HG02870 (cell line): ENCODE measurements at regions not wholly inside any gene's neighbourhood (a gene's known extent, or its start where the extent isn't known, plus 50 kb on each side); places are given as distances from the start of the nearest gene placed in this dataset.
"Not testable (repeated sequence)": the region's sequence is repeated elsewhere in the genome, so short reads cannot be mapped to it uniquely, and the experiment has no call there.

Source experiments
- ATAC-seq: cut with Tn5 transposase; IDR thresholded peaks from one replicate; pipeline ENCODE4 v1.9.1; 2021; ENCODE audit warnings: mild to moderate bottlenecking, moderate library complexity; ENCODE audit not compliant: unreplicated experiment

DNA sequence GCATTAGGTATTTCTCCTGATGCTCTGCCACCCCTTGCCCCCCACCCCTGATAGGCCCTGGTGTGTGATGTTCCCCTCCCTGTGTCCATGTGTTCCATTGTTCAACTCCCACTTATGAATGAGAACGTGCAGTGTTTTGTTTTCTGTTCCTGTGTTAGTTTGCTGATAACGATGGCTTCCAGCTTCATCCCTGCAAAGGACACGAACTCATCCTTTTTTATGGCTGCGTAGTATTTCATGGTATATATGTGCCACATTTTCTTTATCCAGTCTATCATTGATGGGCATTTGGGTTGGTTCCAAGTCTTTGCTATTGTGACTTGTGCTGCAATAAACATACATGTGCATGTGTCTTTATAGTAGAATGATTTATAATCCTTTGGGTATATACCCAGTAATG, 109.7 kb upstream of the PITX1 start:
- not testable (repeated sequence) for ATAC-seq

DNA sequence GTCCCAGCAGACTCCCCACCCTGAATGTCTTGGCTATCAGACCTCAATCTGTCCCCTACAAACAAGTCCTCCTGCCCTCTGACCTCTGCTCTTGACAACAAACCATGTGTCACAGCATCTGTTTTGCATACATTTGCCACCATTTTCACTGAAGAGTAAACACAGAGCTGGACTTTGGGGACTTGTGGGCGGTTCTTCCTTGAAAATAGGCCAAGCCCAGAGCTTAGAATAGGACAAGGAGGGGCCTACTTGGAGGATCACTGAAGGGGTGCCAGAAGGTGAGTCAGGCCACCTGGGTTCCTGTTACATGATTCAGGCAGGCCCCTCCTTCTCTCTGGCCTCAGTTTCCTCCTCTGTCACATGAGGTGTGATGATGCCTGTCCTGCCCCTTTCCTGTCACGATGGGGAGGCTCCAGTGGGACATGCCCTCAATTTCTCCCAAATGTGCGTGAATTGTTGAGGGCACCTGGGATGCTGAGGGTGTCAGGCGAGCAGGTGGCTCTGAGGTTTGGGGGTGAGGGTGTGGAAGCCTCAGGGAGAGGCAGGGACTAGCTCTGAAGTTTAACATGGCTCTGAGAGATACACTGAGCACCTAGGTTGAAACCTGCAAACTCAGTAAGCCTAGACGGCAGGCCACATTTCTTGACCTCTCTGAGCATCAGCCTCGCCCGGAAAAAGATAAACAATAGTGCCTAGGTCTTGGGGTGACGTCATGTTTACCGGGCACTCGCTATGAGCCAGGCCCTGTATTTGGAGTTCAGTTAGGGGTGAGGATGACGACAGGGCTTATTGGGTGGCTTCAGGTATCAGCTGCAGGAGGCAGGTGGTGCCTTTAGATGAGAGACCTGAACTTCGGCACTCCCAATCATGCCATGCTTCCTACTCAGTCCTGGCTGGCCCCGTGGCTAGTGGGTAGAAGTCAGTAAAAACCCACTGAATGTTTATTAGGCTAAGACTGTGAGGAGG, 107.6 kb upstream of the PITX1 start:
- no peak for ATAC-seq

DNA sequence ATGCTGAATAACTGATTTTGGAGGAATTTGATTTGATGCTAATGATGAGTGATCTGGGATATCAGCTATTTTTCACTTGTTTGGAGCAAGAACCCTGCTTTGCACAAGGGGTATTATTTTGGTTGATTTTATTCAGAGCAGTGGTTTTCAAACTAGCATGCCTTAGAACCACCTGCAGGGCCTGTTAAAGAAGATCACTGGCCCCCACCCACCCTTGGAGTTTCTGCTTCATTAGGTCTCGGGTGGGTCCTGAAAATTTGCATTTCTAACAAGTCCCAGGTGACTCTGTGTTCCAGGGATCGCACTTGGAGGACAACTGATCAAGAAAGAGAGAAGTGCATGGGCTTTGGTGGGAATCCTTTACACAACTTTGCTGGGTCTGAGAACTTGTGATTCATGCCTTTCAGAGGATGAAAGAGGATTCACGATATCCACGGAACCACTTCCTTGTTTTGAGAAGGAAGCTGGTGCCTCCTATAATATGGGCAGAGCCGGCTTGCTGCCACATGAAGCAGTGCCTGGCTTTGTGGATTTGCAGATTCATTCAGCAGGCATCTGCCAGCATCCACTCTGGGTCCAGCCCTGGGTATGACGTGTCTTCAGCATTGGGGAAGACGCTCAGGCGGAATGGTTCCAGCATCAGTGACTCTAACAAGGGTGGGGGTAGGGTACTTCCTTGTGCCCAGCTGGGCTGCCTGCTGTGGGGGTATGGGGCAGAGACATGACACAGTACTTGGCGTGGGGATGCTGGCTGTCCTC, 106.6 kb upstream of the PITX1 start:
- no peak for ATAC-seq

DNA sequence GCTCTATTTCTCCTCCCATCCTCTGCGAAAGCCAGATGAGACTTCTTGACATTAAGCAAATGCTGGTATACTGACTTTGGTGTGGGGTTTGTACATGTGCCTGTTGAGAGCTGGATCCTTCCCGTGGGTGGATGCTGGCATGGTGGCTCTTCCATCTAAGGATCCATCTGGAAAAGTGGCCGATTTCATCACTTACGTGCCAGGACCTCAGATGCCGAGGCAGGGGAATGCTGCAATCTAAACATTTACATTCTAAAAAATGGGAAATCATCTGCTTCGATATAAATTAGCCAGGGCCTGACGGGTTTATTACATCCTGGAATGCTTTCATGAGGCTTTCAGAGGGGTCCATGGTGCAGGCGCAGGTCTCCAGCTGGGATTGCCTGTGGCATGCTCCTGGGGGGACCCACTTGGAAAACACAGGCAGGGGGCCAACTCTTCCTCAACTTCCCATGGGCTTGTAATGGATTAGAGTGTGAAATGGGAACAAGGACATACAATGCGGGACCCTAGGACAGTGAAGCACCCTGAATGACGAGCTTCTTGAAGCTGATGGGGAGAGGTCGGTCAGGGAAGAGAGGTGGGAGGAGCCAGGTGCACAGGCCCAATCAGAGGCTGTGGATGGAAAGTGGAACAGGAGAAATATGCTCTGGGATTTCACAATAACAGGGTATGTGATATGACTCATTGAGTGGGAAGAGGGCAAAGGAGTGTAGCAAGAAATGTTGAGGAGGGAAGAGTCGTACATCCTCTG, 105.5 kb upstream of the PITX1 start:
- no peak for ATAC-seq

DNA sequence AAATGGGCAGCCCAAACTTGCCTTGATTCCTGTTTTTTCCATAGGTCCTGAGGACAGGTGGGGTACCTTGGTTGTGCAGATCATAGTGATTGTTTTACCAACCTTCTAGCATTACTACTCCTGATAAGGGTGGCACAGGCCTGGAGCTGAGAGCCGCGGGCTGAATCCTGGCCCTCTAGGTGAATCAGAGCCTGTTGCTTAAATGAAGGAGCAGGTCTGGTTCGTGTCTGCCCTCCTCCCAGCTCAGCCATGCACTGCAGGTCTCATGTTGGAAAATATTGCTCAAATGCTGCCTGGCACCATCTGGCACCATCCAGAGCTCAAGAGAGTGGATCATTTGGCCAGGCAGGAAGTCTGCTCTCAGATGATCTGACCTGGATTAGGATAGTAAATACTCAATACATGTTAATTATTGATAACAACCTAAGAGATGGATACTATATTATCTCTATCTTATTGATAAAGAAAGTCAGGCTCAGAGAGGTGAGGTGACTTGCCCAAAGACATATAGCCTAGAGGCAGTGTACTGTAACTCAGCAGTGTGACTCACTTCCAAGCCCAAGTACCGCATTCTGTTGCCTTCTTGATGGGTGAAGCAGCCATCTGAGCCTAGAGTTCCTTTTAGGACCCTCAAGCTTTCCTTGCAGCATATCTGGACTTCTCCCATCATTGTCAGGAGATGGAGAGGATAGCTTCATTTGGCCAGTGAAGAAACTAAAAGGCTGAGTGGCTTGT, 104.3 kb upstream of the PITX1 start:
- ATAC-seq = no peak

DNA sequence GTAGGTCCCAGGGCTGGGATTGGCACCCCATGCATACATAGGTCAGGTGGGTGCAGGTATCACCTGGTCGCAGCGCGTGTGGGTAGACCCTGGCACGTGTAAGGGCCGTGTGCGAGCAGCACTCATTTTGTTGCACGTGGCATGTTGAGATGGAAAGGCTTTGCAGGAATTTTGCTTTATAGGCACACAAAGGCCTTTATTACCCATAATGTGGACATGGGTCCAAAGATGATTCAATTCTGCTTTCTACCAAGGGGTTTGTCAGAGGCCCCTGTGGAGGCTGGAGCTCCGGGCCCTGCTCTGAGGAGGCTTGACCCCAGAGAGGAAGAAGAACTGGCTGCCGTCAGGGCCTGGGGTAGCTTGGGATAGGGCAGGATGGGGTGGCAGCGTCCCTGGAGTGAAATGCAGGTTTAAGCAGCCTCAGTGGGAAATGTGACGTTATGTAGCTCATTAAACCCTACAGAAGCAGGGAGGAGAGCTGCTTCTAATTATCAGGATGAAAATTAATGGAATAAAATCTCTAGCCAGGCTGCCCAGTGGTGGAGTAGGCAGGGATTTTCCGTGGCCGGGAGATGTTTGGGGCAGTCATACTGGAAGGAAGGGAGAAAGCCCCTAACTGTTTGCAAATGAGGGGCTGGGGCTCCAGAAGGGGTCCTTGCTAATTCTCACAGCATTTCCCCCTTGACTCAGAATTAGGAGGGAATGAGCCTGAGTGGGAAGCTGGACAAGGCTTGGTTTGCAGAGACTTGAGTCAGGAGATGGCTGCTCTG, 103.3 kb upstream of the PITX1 start:
- no peak for ATAC-seq

DNA sequence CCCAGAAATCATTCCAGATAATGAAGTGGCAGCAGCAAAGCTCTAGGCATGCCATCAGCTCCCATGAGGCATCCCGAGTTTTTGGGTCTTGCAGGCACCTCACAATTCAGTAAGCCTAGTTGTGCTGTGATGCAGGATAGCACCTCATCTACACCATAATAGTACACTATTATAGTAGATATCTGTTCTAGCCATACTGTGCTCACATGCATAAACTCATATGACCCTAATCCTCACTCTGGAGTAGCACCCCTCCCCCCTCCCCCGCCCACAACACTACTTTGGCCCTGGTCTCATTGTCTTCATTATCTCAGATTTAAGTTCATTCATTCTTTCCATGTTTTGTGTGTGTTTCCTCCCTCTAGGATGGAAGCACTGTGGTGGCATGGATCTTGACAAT, 102.5 kb upstream of the PITX1 start:
- ATAC-seq = no peak

DNA sequence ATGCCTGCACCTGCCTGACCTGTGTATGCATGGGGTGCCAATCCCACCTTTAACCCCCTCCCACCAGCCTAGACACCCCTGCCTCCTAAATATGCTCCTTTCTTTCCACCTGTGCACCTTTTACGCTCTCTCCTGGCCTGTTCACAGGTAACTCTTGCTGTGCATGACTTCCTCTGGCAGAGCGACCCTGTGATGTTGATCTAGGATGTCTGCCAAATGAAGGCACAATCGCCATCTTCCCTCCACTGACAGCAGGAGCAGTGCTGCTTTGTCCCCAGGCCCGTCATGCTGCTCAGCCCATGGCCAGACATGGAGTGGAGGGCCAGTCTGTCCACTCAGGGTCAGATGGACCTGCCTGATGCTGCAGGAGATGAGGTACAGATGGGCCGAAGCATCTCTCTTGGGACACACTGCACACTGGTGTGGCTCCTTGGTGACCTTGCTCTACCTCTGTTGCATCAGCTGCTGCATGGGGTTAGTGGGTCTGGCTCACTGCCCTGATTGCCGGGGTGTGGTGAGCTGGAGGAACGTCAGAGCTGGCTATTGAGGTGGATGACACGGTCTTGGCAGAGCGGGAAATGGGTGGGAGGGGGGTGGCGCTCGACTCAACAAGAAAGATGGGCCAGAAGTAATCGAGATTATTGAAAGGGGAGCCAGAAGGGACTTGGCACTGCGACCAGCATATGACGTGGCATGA, 101.7 kb upstream of the PITX1 start:
- ATAC-seq = no peak

DNA sequence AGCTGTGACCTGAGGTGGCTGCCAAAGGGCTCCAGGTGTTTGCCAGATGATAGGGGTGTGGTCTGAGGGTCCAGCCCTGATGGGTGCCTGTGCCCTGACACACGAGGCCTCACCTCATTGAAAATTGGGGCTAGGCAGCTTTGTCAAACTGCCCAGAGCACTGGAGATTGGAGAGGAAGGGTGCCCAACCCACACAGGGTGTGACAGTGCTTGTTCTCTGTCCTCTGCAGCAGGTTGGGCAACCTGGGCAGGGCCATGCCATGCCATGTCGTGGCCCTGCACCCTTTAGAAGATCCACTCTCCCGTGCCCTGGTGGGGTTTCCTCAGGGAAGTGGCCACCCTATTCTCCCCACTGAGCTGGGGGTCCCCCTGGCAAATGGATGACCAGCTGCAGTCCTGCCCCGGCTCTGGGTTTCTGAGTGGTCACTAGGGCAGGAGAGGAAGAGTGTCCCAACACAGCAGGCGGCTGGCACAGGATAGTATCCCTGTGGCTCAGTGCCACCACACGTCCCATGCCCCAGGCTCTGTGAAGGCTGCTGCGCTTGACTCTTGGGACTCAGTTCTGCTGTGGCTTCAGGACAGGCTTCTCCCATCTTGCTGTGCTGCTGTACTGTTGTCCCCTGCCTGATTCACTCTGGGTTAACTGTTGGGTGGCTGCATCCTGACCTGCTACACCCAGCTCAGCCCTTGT, 100.8 kb upstream of the PITX1 start:
- no peak for ATAC-seq

DNA sequence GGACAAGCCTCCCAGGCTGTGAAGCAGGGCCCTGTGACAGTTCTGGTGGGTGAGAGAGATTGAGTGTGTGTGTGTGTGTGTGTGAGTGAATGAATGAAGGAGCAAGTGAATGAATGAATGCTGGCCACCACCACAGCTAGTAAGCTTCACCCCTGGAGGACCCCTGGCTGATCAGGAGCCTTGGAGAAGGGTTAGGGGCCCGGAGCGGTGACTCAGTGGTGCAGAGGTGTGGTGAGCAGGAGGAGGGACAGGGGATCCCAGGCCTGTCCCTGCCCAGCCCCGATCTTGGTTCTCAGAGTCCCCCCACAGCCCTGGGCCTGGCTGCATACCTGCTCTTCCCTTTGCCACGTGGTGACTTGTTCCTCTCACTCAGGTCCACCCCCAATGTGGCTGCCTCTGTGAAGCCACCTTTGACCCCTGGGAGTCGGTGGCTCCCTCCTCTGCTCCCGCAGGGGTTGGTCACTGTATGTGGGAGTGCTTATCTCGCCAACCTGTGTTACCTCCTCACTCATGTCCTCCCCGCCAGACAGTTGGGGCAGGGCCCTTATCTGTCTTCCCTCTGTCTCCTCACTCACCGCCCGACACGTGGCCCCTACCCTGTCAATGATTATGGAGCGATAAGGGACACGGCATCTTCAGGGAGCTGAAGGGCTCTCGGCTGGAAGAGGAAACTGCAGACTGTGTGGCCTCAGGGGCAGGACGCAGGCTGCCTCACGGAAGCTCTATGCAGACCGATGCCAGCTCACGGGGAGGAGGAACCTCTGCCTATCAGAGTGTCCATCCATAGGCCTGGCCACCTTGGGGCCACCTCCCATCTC, 99.9 kb upstream of the PITX1 start:
- no peak for ATAC-seq

DNA sequence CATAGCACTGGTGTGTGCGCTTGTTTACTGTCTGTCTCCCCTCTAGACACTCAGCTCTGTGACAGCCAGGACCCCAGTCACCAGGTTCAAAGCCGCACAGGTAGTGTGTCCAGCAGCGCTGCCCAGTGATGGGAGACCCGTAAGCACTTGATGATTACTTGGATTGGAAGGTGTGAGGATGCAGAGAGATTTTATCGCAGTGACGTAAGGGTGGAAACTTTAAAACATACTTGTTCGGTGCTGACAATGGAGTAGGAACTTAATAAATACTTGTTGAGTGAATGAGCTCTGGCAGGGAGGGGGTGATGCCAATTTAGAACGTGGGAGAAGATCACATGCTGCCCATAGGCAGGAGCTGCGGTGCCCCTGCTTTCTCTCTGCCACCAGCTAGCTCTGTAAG, 99.2 kb upstream of the PITX1 start:
- no peak for ATAC-seq

DNA sequence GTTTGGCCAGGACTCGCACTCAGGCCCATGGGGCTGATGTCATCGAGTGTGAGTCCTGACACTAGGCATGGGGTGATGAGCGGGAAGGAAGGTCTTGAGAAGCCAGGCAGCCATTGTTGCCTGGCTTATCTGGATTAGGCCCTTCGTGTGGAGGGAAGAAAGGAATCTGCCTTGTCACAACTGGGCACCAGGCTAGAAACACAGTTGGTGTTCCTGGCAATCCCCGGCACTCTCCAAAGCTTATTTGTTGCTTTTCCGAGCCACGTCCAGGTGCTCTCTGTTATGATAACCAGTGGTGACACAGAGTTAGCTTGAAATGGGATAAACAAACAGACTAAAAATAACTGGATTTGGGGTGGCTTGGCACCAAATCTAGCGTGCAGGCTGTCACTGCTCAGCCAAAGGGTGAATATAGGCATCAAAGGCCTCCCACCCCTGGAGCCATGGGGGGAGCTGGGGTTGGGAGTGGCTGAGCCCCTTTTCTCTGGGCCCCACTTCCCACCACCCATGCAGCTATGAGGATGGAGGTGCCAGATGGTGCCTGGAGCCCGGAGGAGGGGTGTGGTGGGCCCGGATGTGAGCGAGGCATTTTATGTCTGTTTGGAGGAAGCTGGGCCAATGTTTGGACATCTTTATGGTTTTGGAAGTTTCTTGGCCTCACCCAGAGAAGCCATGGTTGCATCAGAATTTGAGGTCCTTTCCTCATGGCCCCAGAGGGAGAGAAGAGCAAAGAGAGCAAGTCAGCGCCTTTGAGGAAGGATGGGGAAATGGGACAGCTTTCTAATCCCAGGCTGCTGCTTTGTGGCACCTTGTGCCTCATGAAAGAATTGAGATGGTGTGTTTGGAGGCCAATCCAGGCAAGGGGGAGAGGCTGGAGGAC, 98.0 kb upstream of the PITX1 start:
- no peak for ATAC-seq

DNA sequence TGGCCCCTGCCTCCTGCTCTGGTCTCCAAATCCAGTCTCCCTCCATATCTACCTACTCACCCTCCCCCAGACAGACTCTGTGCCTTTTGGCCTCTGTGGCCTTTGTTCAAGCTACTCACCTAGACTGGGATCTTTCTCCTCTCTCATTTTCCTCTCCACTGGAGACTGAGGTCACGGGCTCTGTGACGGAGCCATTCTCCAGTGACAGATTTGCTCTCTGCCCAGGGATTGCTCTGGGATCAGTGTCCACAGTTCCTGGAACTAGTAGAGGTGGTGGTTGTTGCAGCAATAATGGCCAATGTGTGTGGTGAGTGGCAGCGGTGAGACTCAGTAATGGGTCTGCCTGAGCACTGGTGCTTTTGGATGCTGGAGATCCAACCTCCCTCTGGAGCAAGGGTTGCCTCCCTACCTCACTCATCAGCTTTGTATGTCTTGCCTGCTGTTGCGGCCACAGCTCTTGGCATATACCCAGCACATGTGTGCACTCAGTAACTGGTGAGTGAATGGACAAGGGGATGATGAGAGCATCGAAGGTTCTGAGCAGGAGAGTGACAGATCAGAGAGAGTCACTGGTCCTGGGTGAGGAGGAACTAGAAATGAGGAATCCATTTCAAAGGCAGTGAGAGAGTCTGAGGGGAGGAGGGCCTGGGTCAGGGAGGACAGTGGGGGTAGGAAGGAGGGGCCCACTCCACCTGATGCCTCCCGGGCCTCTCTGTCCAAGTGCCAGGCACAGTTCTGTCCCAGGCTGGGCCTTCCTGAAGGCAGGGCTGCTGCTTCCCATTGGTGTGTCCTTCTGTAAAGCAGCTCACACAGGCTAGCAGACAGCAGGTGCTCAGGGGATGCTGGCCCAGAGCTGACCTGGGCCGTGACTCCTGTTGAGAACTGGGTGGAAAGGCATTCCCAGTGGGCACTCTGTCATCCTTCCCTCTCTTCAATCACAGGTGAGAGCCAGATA, 96.5 kb upstream of the PITX1 start:
- no peak for ATAC-seq

DNA sequence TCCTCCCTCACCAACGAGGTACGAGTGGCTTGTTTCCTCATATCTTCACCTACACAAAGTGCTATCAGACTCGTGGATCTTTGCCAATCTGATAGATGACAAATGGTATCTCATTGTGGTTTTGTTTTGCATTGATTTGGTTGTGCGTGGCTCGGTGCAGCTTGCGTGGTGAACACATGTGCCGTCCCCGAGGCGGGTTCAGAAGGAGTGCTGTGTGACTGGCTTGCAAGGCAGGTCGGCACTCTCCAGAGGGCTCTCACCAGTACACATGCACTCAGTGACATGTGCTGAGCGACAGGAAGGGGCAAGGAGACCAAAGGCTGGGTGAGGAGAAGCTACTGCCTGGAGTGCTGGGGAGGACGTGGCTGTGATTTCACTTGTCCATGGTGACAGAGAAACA, 95.3 kb upstream of the PITX1 start:
- no peak for ATAC-seq

DNA sequence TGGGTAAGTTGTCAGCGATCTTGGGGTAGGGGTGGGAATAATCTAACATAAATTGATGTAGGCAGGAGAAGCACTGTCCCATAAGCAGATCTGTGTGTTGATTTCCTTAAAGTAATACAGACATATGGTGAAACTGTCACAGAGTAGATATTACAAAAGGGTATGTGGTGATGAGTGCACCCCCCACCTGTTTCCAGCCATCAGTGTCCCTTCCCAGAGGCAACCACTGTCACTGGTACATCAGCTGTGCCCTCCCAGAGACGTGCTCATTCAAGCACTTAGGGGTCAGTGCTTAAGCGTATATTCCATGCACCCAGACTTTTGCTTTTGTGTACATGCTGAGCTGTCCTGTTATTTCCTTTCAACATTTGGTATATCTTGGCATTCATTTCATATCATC, 94.3 kb upstream of the PITX1 start:
- ATAC-seq = no peak
